ENCODE measurements at regions not wholly inside any gene's neighbourhood (a gene's known extent, or its start where the extent isn't known, plus 50 kb on each side); places are given as distances from the start of the nearest gene placed in this dataset.

DNA sequence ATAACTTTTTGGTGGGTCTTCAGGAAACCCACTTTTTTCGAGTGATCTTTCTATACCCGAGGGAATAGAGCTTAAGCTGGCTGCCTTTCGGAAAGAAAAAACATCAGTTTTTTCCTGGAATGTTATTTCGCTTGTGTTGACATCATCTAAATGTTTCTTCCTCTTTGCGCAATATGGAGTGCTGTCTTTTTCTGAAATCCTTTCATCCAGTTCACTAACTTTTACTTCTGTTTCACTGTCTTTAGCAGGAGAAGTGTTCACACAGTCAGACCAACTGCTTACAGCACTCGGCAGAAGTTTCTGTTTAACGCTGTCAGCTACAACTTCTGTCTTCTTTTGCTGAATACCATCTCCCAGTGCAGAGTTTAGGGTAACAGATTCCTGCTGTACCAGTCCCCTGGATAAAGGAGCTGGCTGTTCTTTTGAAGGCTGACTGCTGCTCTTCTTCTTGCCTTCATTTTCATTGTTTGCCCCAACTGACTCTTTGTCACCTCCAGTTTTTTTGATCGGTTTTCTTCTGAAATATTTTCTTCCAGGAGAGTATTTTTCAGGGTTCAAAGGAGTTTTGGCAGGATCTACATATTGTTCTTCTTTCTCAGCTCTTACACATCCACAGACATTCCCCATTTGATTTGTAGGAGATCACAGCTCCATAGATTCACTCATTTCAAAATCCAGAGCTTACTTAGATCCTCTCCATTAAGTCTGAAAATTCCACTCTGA, 50.0 kb upstream of the DST start (continued):
- TF ChIP-seq BRCA1 (CRISPR knock-in tag; IDR thresholded peaks at IDR 0.05) (0 out of 2 replicates have a peak, but pooled peaks have one; percentile 19), ZNF496 (CRISPR knock-in tag; IDR thresholded peaks at IDR 0.05; ENCODE audit: insufficient replicate concordance) (no peak), ZNF484 (CRISPR knock-in tag; IDR thresholded peaks at IDR 0.05; ENCODE audit: borderline replicate concordance, low read depth) (no peak), KLF6 (CRISPR knock-in tag; IDR thresholded peaks at IDR 0.05) (peak; percentile 20; the same call in 1 of the 2 replicates), MTF1 (CRISPR knock-in tag; IDR thresholded peaks at IDR 0.05) (no peak), IRX3 (CRISPR knock-in tag; IDR thresholded peaks at IDR 0.05; ENCODE audit: borderline replicate concordance, low read depth) (no peak), HCFC1 (IDR thresholded peaks at IDR 0.05; ENCODE audit: low read depth, low read length) (no peak), ZNF446 (CRISPR knock-in tag; IDR thresholded peaks at IDR 0.05) (no peak), CREB1 (IDR thresholded peaks at IDR 0.05) (no peak), CREB1 (CRISPR knock-in tag; IDR thresholded peaks at IDR 0.05) (0 out of 2 replicates have a peak, but pooled peaks have one; percentile 14), ZNF101 (CRISPR knock-in tag; IDR thresholded peaks at IDR 0.05; ENCODE audit: borderline replicate concordance, low read depth) (no peak), SMAD9 (CRISPR knock-in tag; IDR thresholded peaks at IDR 0.05) (no peak), ZNF263 (CRISPR knock-in tag; IDR thresholded peaks at IDR 0.05) (no peak), RELA (CRISPR knock-in tag; IDR thresholded peaks at IDR 0.05) (no peak), NCOA1 (CRISPR knock-in tag; IDR thresholded peaks at IDR 0.05) (no peak), NFE2L1 (CRISPR knock-in tag; IDR thresholded peaks at IDR 0.05; ENCODE audit: borderline replicate concordance) (no peak), WIZ (CRISPR knock-in tag; IDR thresholded peaks at IDR 0.05) (no peak), ZNF326 (CRISPR knock-in tag; IDR thresholded peaks at IDR 0.05; ENCODE audit: borderline replicate concordance) (no peak), NCOA5 (CRISPR knock-in tag; IDR thresholded peaks at IDR 0.05) (no peak)
- TF ChIP-seq, protein P1, sequence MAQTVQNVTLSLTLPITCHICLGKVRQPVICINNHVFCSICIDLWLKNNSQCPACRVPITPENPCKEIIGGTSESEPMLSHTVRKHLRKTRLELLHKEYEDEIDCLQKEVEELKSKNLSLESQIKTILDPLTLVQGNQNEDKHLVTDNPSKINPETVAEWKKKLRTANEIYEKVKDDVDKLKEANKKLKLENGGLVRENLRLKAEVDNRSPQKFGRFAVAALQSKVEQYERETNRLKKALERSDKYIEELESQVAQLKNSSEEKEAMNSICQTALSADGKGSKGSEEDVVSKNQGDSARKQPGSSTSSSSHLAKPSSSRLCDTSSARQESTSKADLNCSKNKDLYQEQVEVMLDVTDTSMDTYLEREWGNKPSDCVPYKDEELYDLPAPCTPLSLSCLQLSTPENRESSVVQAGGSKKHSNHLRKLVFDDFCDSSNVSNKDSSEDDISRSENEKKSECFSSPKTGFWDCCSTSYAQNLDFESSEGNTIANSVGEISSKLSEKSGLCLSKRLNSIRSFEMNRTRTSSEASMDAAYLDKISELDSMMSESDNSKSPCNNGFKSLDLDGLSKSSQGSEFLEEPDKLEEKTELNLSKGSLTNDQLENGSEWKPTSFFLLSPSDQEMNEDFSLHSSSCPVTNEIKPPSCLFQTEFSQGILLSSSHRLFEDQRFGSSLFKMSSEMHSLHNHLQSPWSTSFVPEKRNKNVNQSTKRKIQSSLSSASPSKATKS (CRISPR knock-in tag; IDR thresholded peaks at IDR 0.05): no peak
- TF ChIP-seq, protein P2, sequence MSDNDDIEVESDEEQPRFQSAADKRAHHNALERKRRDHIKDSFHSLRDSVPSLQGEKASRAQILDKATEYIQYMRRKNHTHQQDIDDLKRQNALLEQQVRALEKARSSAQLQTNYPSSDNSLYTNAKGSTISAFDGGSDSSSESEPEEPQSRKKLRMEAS (IDR thresholded peaks at IDR 0.05): peak; percentile 31; the same call in 1 of the 2 replicates
- TF ChIP-seq, protein P3, sequence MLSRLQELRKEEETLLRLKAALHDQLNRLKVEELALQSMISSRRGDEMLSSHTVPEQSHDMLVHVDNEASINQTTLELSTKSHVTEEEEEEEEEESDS (CRISPR knock-in tag; IDR thresholded peaks at IDR 0.05; ENCODE audit: borderline replicate concordance): no peak
- TF ChIP-seq, protein P4, sequence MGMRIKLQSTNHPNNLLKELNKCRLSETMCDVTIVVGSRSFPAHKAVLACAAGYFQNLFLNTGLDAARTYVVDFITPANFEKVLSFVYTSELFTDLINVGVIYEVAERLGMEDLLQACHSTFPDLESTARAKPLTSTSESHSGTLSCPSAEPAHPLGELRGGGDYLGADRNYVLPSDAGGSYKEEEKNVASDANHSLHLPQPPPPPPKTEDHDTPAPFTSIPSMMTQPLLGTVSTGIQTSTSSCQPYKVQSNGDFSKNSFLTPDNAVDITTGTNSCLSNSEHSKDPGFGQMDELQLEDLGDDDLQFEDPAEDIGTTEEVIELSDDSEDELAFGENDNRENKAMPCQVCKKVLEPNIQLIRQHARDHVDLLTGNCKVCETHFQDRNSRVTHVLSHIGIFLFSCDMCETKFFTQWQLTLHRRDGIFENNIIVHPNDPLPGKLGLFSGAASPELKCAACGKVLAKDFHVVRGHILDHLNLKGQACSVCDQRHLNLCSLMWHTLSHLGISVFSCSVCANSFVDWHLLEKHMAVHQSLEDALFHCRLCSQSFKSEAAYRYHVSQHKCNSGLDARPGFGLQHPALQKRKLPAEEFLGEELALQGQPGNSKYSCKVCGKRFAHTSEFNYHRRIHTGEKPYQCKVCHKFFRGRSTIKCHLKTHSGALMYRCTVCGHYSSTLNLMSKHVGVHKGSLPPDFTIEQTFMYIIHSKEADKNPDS (CRISPR knock-in tag; IDR thresholded peaks at IDR 0.05): no peak
- TF ChIP-seq, protein P5, sequence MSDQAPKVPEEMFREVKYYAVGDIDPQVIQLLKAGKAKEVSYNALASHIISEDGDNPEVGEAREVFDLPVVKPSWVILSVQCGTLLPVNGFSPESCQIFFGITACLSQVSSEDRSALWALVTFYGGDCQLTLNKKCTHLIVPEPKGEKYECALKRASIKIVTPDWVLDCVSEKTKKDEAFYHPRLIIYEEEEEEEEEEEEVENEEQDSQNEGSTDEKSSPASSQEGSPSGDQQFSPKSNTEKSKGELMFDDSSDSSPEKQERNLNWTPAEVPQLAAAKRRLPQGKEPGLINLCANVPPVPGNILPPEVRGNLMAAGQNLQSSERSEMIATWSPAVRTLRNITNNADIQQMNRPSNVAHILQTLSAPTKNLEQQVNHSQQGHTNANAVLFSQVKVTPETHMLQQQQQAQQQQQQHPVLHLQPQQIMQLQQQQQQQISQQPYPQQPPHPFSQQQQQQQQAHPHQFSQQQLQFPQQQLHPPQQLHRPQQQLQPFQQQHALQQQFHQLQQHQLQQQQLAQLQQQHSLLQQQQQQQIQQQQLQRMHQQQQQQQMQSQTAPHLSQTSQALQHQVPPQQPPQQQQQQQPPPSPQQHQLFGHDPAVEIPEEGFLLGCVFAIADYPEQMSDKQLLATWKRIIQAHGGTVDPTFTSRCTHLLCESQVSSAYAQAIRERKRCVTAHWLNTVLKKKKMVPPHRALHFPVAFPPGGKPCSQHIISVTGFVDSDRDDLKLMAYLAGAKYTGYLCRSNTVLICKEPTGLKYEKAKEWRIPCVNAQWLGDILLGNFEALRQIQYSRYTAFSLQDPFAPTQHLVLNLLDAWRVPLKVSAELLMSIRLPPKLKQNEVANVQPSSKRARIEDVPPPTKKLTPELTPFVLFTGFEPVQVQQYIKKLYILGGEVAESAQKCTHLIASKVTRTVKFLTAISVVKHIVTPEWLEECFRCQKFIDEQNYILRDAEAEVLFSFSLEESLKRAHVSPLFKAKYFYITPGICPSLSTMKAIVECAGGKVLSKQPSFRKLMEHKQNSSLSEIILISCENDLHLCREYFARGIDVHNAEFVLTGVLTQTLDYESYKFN (CRISPR knock-in tag; conservative IDR thresholded peaks at IDR 0.05): peak; percentile 42; the same call in 1 of the 2 replicates

Measured in HepG2 (cell line).